T-cell (primary cell): ENCODE measurements at regions not wholly inside any gene's neighbourhood (a gene's known extent, or its start where the extent isn't known, plus 50 kb on each side); places are given as distances from the start of the nearest gene placed in this dataset.

Experiments used
- ATAC-seq, 4 experiments: fragments of 200-7000 bp in 3 of 4; fragments of 150-1000 bp in 1 of 4; cut with Tn5 transposase; replicated peaks in 1 of 4; 1 replicate in 3 of 4; 2 replicates in 1 of 4; pipeline ENCODE4 v1.10.0; 2021; ENCODE audit warnings: moderate library complexity in 3 of 4, mild to moderate bottlenecking in 2 of 4, moderate number of reproducible peaks in 1 of 4
- CTCF ChIA-PET, 2 donors: fragments of 300-600 bp; sonication (Branson Sonifier 250); formaldehyde crosslinking; loops; one replicate each; lab custom pipeline; 2022; ENCODE audit warnings: antibody characterized with exemption in 2 of 2; lab: Charles Lee
- POLR2A ChIA-PET, 2 donors: fragments of 300-600 bp; sonication (Branson Sonifier 250); formaldehyde crosslinking; loops; one replicate each; lab custom pipeline; 2022; ENCODE audit warnings: antibody characterized with exemption in 2 of 2; lab: Charles Lee
- DNase-seq, 35 experiments: peaks; one replicate each; pipeline versions ENCODE4 v3.0.0 to v3.0.0-alpha.2; 2013 to 2023
- H3K27ac ChIP-seq: one replicate; pipeline ENCODE4 v1.5.1; 2013; ENCODE audit warnings: low read length
- H3K27me3 ChIP-seq, 2 experiments: replicated peaks in 1 of 2; 1 replicate in 1 of 2; 2 replicates in 1 of 2; pipeline versions ENCODE4 v1.6.1 to v1.7.0; 2013; ENCODE audit warnings: low read length in 1 of 2, mixed read lengths in 1 of 2; ENCODE audit not compliant: control insufficient read depth in 2 of 2, insufficient read depth in 2 of 2; ENCODE audit errors: extremely low read depth in 1 of 2
- H3K36me3 ChIP-seq, 2 donors: 1 replicate in 1 of 2; 2 replicates in 1 of 2; pipeline versions ENCODE4 v1.6.1 to v1.7.0; 2013; ENCODE audit warnings: low read length in 1 of 2; ENCODE audit not compliant: control insufficient read depth in 2 of 2, insufficient read depth in 1 of 2; ENCODE audit errors: extremely low read depth in 1 of 2
- H3K4me1 ChIP-seq, 2 experiments: 1 replicate in 1 of 2; 2 replicates in 1 of 2; pipeline versions ENCODE4 v1.6.1 to v1.7.0; 2013; ENCODE audit warnings: low read length in 2 of 2, mixed read lengths in 1 of 2; ENCODE audit not compliant: insufficient read depth in 2 of 2, control insufficient read depth in 1 of 2; ENCODE audit errors: extremely low read depth in 1 of 2
- H3K4me3 ChIP-seq, 2 donors: 1 replicate in 1 of 2; 2 replicates in 1 of 2; pipeline versions ENCODE4 v1.5.1 to v1.7.0; 2013; ENCODE audit warnings: mild to moderate bottlenecking in 2 of 2, low read length in 1 of 2, moderate library complexity in 1 of 2; ENCODE audit not compliant: control insufficient read depth in 1 of 2; ENCODE audit errors: extremely low read depth in 1 of 2
- H3K9me3 ChIP-seq: 2 replicates; pipeline ENCODE4 v1.7.0; 2013
- H3K27ac Mint-ChIP-seq, 2 donors: one replicate each; pipeline ENCODE4 v1.8.0; 2020 to 2021; ENCODE audit warnings: mild to moderate bottlenecking in 2 of 2, mixed read lengths in 2 of 2
- H3K27me3 Mint-ChIP-seq, 2 donors: one replicate each; pipeline ENCODE4 v1.8.0; 2021 to 2022; ENCODE audit warnings: mixed read lengths in 2 of 2
- H3K36me3 Mint-ChIP-seq: one replicate; pipeline ENCODE4 v1.8.0; 2021; ENCODE audit warnings: mixed read lengths
- H3K4me1 Mint-ChIP-seq, 3 donors: one replicate each; pipeline ENCODE4 v1.8.0; 2020 to 2022; ENCODE audit warnings: mixed read lengths in 3 of 3, mild to moderate bottlenecking in 1 of 3
- H3K4me3 Mint-ChIP-seq, 3 donors: one replicate each; pipeline ENCODE4 v1.8.0; 2020 to 2022; ENCODE audit warnings: mild to moderate bottlenecking in 3 of 3, mixed read lengths in 3 of 3, moderate library complexity in 3 of 3
- H3K9me3 Mint-ChIP-seq, 3 donors: one replicate each; pipeline ENCODE4 v1.8.0; 2020 to 2022; ENCODE audit warnings: mixed read lengths in 3 of 3
- WGBS: methylation state at CpG from one replicate; pipeline ENCODE4 v1.1.5; 2013; ENCODE audit warnings: missing lambda C conversion rate; ENCODE audit not compliant: insufficient coverage; 5-methylcytosine and 5-hydroxymethylcytosine counted together

GRCh38 chr12:105723066-105723465 is 392.6 kb downstream of the C12orf75 start:
- H3K4me1 Mint-ChIP-seq, result no peaks in the 10 kb centered on the region
- WGBS, result no CpG with 5 or more reads among the region's 2 CpGs

GRCh38 chr12:105723494-105723893 is 393.0 kb downstream of the C12orf75 start:
- Mint-ChIP-seq H3K27me3 (no peaks in the 10 kb centered on the region), H3K36me3 (no peaks in the 10 kb centered on the region), H3K9me3 (peaks cover 0 to 5% (median 0%) of the 10 kb centered on the region in 3 donors), H3K4me1 (no peaks in the 10 kb centered on the region), H3K4me3 (no peak overlapping the region), H3K27ac (no peak overlapping the region)
- H3K9me3 ChIP-seq, result no peaks in the 10 kb centered on the region
- H3K27me3 ChIP-seq, result no peaks in the 10 kb centered on the region
- H3K4me1 ChIP-seq, result no peaks in the 10 kb centered on the region
- H3K27ac ChIP-seq, result no peak overlapping the region
- H3K36me3 ChIP-seq, result no peaks in the 10 kb centered on the region
- POLR2A ChIA-PET, result no interaction called here
- ATAC-seq (no peak), DNase-seq (no peak)
- no CpG with 5 or more reads among the region's 3 CpGs for WGBS
- no peak overlapping the region for H3K4me3 ChIP-seq
- CTCF ChIA-PET, result no interaction called here

More at GRCh38 chr12:105723066-105723465, 392.6 kb downstream of the C12orf75 start:
- H3K27ac ChIP-seq, result no peak overlapping the region
- Mint-ChIP-seq H3K27ac (no peak overlapping the region), H3K27me3 (peaks cover 0 to 2% of the 10 kb centered on the region in 2 donors), H3K9me3 (peaks cover 0 to 5% (median 3%) of the 10 kb centered on the region in 3 donors), H3K4me3 (no peak overlapping the region), H3K36me3 (no peaks in the 10 kb centered on the region)
- no peaks in the 10 kb centered on the region for H3K4me1 ChIP-seq
- no peaks in the 10 kb centered on the region for H3K36me3 ChIP-seq
- H3K27me3 ChIP-seq, result no peaks in the 10 kb centered on the region
- CTCF ChIA-PET, result no interaction called here
- no peak overlapping the region for H3K4me3 ChIP-seq
- DNase-seq, result no peak
- no peaks in the 10 kb centered on the region for H3K9me3 ChIP-seq
- ATAC-seq, result no peak
- POLR2A ChIA-PET, result no interaction called here

- ChIA-PET CTCF (no interaction called here), POLR2A (interaction anchor here in 1 of 2 donors (0.7 kb wide), 1 partner anchor 851 kb away, joined by 3 read pairs; no protein-coding TSS in a partner anchor)
- Mint-ChIP-seq H3K9me3 (peaks cover 0 to 5% (median 0%) of the 10 kb centered on the region in 3 donors), H3K36me3 (no peaks in the 10 kb centered on the region), H3K27me3 (no peaks in the 10 kb centered on the region), H3K4me3 (no peak overlapping the region), H3K4me1 (no peaks in the 10 kb centered on the region), H3K27ac (no peak overlapping the region)
- ATAC-seq (no peak), DNase-seq (no peak)
- H3K4me3 ChIP-seq, result no peak overlapping the region
- no peaks in the 10 kb centered on the region for H3K4me1 ChIP-seq
- H3K36me3 ChIP-seq, result no peaks in the 10 kb centered on the region
- H3K27ac ChIP-seq, result no peak overlapping the region
- no peaks in the 10 kb centered on the region for H3K27me3 ChIP-seq
- H3K9me3 ChIP-seq, result no peaks in the 10 kb centered on the region
- 100% methylated on average over 1 of the region's 4 CpGs for WGBS
Measured at GRCh38 chr12:105724641-105725040, 394.1 kb downstream of the C12orf75 start.

GRCh38 chr12:105725054-105725453 is 394.6 kb downstream of the C12orf75 start:
- ATAC-seq (no peak), DNase-seq (no peak)
- H3K4me1 Mint-ChIP-seq, result no peaks in the 10 kb centered on the region
- H3K36me3 Mint-ChIP-seq, result no peaks in the 10 kb centered on the region
- Histone ChIP-seq H3K4me3 (no peak overlapping the region), H3K27ac (no peak overlapping the region), H3K9me3 (no peaks in the 10 kb centered on the region), H3K4me1 (no peaks in the 10 kb centered on the region), H3K27me3 (no peaks in the 10 kb centered on the region), H3K36me3 (no peaks in the 10 kb centered on the region)
- ChIA-PET POLR2A (interaction anchor here in 1 of 2 donors (0.7 kb wide), 1 partner anchor 851 kb away, joined by 3 read pairs; no protein-coding TSS in a partner anchor), CTCF (no interaction called here)
- H3K4me3 Mint-ChIP-seq, result no peak overlapping the region
- H3K27me3 Mint-ChIP-seq, result no peaks in the 10 kb centered on the region
- no peak overlapping the region for H3K27ac Mint-ChIP-seq
- peaks cover 0 to 4% (median 0%) of the 10 kb centered on the region in 3 donors for H3K9me3 Mint-ChIP-seq

- H3K4me3 ChIP-seq, result no peak overlapping the region
- Mint-ChIP-seq H3K9me3 (no peaks in the 10 kb centered on the region), H3K36me3 (no peaks in the 10 kb centered on the region), H3K4me1 (no peaks in the 10 kb centered on the region), H3K27ac (no peak overlapping the region), H3K4me3 (no peak overlapping the region), H3K27me3 (no peaks in the 10 kb centered on the region)
- no peaks in the 10 kb centered on the region for H3K36me3 ChIP-seq
- DNase-seq (no peak), ATAC-seq (no peak)
- WGBS, result no CpG with 5 or more reads among the region's 2 CpGs
- no peaks in the 10 kb centered on the region for H3K4me1 ChIP-seq
- no peaks in the 10 kb centered on the region for H3K27me3 ChIP-seq
- H3K27ac ChIP-seq, result no peak overlapping the region
- CTCF ChIA-PET, result no interaction called here
- POLR2A ChIA-PET, result no interaction called here
- no peaks in the 10 kb centered on the region for H3K9me3 ChIP-seq
Measured at GRCh38 chr12:105729181-105729771, 398.8 kb downstream of the C12orf75 start.

GRCh38 chr12:105729926-105730325 is 399.4 kb downstream of the C12orf75 start:
- Mint-ChIP-seq H3K36me3 (no peaks in the 10 kb centered on the region), H3K4me3 (no peak overlapping the region), H3K9me3 (no peaks in the 10 kb centered on the region), H3K4me1 (no peaks in the 10 kb centered on the region), H3K27ac (no peak overlapping the region), H3K27me3 (no peaks in the 10 kb centered on the region)
- POLR2A ChIA-PET, result no interaction called here
- DNase-seq (no peak), ATAC-seq (no peak)
- Histone ChIP-seq H3K27ac (no peak overlapping the region), H3K36me3 (no peaks in the 10 kb centered on the region), H3K27me3 (no peaks in the 10 kb centered on the region), H3K9me3 (no peaks in the 10 kb centered on the region), H3K4me1 (no peaks in the 10 kb centered on the region), H3K4me3 (no peak overlapping the region)
- CTCF ChIA-PET, result no interaction called here

- H3K4me3 ChIP-seq, result no peak overlapping the region
- POLR2A ChIA-PET, result interaction anchor here in 1 of 2 donors (0.7 kb wide), 1 partner anchor 191 kb away, joined by 8 read pairs; no protein-coding TSS in a partner anchor
- no peak overlapping the region for H3K27ac Mint-ChIP-seq
- no peak for ATAC-seq
- H3K36me3 Mint-ChIP-seq, result no peaks in the 10 kb centered on the region
- WGBS, result no CpG with 5 or more reads among the region's 1 CpG
- no peaks in the 10 kb centered on the region for H3K9me3 Mint-ChIP-seq
- H3K27me3 ChIP-seq, result no peaks in the 10 kb centered on the region
- H3K9me3 ChIP-seq, result no peaks in the 10 kb centered on the region
- H3K4me3 Mint-ChIP-seq, result no peak overlapping the region
- H3K4me1 ChIP-seq, result peaks cover 0 to 6% of the 10 kb centered on the region in 2 experiments
- no peak for DNase-seq
- peaks cover 0 to 3% of the 10 kb centered on the region in 2 donors for H3K27me3 Mint-ChIP-seq
- H3K4me1 Mint-ChIP-seq, result no peaks in the 10 kb centered on the region
- H3K27ac ChIP-seq, result no peak overlapping the region
- CTCF ChIA-PET, result no interaction called here
- H3K36me3 ChIP-seq, result no peaks in the 10 kb centered on the region
Measured at GRCh38 chr12:105733579-105733978, 403.1 kb downstream of the C12orf75 start.
